ENCODE measurements at regions not wholly inside any gene's neighbourhood (a gene's known extent, or its start where the extent isn't known, plus 50 kb on each side); places are given as distances from the start of the nearest gene placed in this dataset.
A peak's percentile ranks its signal among the peaks of the same experiment; 100 is the strongest.

DNA sequence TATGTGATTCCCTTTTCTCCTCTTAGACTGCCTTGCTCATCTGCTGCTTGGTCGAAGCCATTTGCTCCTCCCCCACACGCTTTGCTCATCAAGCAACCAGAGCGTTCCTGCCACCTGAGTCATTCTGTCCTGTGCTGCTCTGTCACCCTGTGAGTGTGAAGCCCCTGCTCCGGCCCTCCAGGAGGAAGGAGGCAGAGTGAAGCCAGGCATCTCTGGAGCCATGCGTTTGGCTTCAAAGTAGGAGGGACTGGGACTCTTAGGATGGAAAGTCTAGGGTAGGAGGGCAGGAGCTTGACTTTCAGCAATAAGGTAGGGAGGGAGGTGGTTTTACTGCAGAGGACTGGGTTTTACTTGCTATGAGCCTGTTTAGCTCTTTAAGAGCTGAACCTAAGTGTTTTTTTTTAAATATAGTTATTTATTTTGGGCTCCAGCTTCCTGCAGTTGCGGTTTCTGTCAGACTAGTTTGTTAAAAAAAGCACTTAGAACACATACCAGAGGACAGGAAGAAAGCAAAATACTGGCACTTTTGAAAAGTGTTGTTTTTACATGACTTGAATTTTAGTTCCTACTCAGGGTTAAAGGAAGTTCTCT is 63.6 kb downstream of the SPINK2 start:
- peak; percentile 10 for DNase-seq

DNA sequence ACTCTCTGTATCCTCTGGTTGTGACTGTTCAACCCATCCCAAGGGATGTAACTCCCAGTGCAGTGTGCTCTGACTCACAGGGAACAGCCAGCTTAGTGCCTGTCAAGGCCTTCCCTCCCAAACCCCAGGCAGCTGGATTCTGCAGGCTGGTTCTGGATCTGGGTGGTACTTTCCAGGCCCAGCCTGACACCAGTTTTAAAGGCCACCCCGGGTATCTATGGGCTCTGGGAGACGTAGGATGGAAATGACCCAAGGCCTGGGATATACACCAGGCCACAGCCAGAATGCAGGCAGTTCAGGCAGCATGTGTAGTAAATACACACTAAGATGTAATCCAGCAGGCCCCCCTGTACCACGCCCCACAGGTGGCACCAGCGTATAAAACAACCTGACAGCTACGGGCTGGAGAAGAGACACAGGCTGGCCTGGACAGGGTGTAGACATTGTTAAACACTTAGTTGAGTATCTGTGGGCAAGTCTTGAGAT is 64.2 kb downstream of the SPINK2 start:
- no peak for DNase-seq

GRCh38 chr4:56755901-56756300 is 65.6 kb downstream of the SPINK2 start:
- DNase-seq = no peak

DNA sequence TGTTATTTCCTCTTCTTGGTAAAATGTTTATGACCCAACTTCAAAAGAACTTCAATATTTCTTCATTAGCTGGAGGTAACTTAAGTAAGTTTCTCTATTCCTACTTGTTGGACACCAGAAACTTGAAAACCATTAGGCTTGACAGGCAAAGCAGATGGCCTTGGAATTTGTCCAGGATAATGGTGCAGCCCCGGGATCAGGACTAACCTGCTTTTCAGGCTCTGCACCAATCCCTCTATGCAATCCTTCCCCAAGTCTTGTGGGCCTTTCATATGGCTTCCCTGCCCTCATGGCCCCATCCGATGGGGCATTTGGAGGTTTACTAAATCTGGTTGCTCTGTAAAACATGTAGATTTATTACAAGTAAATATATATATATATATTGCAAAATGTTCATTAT is 68.5 kb downstream of the SPINK2 start:
- no peak for DNase-seq

DNA sequence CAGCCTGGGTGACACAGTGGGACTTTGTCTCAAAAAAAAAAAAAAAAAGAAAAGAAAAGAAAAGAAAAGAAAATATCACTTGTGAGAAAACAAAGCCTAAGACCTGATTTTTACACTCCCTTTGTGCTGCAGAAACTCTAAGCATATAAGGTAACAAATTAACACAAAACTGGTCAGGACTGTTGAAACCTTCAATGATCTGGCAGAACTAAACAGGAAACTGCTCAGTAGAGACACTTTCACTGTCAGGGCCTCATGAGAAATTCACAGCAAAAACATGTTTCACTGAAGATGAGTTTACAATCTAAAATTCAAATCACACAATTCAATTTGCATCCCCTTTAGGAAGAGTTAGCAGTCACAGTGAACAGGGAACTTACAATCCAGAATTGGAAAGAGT is 69.1 kb upstream of the HOPX start:
- DNase-seq = no peak

DNA sequence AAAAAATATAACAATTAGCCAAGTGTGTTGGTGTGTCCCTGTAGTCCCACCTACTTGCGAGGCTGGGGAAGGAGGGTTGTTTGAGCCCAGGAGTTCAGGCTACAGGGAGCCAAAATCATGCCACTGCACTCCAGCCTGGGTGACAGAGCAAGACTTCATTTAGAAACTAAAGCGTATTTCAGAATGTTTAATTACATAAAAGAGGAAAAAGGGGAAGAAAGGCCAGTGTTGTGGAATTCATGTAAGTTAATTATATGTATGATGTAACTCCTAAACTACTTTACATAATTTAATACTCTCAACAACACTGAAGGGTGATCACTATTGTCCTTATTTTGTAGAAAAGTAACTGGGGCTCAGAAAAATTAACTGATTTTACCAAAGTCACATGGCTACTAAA is 67.2 kb upstream of the HOPX start:
- no peak for DNase-seq

- no peak for DNase-seq
These were observed 65.5 kb upstream of the HOPX start for GRCh38 chr4:56746639-56747038.

DNA sequence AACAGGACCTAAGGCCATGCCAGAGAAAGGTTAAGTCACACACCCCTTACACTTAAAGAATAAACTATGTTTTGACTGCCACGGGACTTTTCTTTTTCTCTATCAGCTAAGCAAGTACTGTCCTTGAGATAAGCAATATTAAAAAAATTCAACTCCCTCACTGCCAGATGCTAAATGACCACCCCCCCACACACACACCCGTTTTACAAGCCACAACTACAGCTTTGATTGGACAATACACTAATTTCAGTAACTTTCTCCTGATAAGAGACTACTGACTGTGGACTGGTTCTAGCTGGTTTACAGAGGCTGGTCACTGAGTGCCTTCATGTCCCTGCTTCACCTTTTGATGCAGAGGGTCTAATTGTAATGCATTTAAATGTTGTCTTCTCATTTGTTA is 63.9 kb upstream of the HOPX start:
- DNase-seq = no peak

DNA sequence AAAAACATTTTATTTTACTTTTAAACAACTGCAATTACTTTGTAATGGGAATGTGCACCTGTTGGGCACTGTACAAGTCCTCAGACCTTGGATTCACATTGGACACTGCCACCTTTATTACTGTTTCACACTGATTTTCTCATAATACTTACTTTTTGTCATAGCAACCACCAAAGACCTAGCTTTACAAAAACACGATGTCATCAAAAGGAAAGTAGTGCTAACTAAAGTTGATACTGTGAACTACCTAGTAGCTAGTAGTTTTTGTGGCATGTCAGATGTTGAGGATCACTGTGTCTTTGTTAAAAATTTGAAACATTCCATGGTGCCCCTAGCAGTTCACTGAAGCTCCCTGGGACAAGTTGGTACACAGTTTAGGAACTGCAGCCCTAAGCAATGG is 62.9 kb upstream of the HOPX start:
- DNase-seq = no peak

DNA sequence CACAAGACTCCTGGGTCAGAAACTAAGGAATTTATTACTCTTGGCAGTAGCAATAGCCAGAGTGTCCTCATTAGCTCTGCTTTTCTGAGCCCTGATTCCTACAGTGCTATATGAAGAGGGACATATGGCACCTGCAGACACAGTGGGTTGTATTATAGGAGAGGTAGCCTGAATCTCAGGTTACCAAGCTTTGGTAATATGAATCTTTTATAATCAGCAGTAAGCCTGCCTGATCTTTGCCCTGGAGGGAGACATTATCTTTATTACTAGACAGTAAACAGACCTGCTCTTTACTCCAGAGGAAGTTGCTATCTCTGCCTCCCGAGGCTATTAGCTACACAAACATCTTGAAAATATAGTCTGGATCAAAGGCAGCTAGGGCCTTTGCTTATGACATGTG is 62.5 kb upstream of the HOPX start:
- no peak for DNase-seq

DNA sequence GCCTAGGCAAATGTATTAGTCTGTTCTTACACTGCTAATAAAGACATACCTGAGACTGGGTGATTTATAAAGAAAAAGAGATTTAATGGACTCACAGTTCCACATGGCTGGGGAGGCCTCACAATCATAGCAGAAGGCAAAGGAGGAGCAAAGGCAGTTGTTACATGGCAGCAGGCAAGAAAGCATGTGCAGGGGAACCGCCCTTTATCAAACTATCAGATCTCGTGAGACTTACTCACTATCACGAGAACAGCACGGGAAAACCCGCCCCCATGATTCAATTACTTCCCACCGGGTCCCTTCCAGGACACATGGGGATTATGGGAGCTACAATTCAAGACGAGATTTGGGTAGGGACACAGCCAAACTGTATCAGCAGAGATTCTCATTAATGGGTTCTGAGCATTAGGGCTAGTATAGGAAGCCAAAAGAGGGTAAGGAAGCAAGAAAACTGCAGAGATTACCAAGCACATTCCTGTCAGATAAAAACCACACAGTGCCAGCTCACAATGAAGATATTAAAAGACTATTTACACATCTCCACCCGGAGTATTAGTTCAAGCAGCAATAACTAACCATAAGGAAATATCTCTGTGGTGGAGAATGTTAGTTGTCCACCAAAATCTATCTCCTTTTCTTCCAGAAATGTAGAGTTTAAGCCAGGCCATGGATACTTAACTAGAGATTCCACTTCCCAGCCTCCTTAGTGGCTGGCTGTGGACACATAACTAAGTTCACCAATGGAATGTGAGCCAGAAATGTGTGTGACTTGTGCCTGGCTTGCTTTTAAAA is 61.2 kb upstream of the HOPX start:
- DNase-seq = no peak

DNA sequence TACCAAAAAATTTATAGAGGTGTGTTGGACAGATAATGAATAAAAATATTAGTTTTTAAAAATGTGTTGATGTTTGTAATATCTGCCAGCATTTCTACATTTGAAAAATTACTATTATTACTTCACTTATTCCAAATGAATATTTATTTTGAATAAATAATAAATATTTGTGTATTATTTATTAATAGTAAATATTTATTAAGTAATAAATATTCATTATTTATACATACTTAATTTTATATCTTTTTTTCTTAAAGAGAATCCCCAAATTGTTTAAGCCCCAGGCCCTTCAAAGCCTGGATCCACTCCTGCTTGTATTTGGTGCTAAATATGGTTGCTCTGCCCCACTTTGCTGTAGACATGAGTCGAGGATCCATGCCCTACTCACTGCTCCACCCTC is 60.5 kb upstream of the HOPX start:
- no peak for DNase-seq

DNA sequence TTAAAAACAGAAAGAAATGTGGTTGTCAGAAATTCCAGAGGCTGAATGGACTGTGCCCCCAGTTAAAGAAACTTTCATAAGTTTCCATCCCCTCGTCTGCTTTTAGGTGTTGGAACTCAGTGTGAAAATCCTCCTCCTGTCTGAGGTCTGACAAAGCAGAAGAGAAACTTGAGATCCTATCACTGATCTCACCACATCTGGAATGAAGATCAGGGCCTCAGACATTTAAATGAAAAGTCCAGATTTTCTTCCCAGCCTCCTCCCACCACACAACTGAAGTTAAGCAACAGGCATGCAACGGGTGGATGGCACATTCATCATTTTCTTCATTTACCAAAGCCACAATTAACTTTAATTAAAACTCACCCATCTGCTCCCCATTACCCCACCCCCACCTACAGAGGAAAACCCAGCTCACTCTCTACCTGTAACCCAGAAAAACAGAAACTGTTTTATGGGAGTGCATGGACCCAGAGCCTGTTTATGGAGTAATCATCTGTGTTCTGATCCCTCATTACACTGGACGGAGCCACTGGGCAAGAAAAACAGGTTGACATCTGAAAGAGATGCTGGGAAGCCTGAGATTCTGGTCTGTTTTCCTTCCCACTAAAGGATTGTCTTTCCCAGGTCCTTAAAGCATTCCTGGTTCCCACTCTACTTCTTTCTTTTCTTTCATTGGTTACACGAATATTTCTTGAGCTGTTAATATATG is 58.1 kb upstream of the HOPX start:
- peak; percentile 53 for DNase-seq

DNA sequence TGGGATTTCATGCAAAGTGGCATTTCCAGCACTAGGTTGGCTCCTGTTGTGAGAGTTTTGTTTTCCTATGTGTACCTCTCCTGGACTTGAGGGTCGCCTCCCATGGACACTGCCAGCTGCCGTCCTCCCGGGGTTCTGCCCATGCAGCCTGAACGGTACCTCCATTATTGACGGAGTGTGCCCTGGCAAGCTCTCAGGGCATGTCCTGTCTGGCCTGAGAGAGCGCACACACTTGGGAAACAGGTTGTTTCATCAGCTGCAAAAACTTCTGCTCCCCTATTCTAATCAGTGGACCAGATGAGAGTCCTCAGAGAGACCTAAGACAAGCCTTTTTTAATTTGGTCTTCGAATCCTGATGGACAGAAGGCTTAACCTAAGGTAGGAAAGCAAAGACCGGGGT is 56.6 kb upstream of the HOPX start:
- no peak for DNase-seq

DNA sequence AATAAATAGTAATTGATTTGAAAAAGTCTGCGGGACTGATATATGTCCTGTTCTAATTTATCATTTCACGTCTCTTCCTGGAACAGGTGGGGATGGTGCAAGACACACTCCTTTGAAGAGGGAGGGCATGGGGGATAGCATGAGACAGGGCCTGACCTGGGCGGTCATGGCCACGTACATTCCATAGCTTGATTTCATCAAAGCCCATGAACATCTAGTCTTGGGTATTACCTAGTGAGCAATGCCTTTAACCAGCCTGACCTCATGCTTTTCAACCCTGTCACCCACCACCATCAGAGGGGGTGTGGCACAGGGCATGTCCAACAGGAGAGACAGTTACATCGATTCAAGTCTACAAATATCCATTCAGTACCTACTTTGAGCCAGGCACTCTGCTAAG is 52.3 kb upstream of the HOPX start:
- no peak for DNase-seq

DNA sequence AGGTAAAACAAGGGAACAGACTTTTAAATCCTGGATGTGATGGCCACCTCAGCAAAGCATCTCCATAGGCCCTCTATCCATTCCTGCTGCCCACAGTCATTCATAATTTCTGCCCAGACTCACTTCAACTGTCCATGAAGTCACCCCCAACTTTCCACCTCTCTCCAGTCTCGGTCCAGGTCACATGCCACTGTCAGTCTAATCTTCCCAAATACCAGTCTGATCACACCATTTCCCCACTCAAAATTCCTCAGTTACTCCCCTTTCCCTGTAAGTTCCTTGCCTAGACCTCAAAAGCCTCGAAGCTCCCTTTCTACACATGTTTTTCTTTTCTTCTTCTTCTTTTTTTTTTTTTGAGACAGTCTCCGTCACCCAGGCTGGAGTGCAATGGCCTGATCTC is 51.2 kb upstream of the HOPX start:
- DNase-seq = no peak

DNA sequence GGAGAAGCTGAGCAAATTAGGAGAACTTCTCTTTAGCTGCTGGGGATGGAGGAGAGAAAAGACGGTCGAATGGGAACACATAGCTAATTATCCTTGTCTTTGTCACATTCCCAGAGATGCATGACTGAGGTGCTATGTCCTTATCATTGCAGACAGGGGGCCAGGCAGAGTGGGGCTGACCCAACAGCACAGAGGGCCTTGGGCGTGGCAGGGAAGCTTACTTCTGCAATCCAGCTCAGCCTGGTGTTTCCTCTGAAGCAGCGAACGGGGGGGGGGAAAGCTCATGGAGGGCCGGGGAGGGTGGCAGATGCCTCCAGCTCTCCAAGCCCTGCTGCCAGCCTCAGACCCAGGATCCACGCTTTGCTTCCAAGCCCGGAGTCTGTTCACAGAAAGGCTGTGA is 50.8 kb upstream of the HOPX start:
- no peak for DNase-seq
